ENCODE measurements at regions not wholly inside any gene's neighbourhood (a gene's known extent, or its start where the extent isn't known, plus 50 kb on each side); places are given as distances from the start of the nearest gene placed in this dataset.

- no peak overlapping the region for H3K4me3 ChIP-seq (ENCODE audit: low read depth, low read length)
- no peak for DNase-seq (ENCODE audit: low read depth)
- no peak for TF ChIP-seq CTCF (IDR thresholded peaks at IDR 0.05; ENCODE audit: control insufficient read depth, extremely low read depth, insufficient read depth)
These were observed 286.4 kb downstream of the PRDM5 start for GRCh38 chr4:120636120-120636630.

GRCh38 chr4:120633810-120634209 is 288.7 kb downstream of the PRDM5 start:
- DNase-seq (ENCODE audit: low read depth): no peak
- no peak overlapping the region for H3K4me3 ChIP-seq (ENCODE audit: low read depth, low read length)
- TF ChIP-seq CTCF (IDR thresholded peaks at IDR 0.05; ENCODE audit: control insufficient read depth, extremely low read depth, insufficient read depth): no peak

- no peak for DNase-seq (ENCODE audit: low read depth)
- no peak for TF ChIP-seq CTCF (IDR thresholded peaks at IDR 0.05; ENCODE audit: control insufficient read depth, extremely low read depth, insufficient read depth)
These were observed 292.1 kb downstream of the PRDM5 start for GRCh38 chr4:120630427-120630826.

GRCh38 chr4:120629546-120630108 is 292.9 kb downstream of the PRDM5 start:
- no peak overlapping the region for H3K4me3 ChIP-seq (ENCODE audit: low read depth, low read length)
- no peak for DNase-seq (ENCODE audit: low read depth)
- TF ChIP-seq CTCF (IDR thresholded peaks at IDR 0.05; ENCODE audit: control insufficient read depth, extremely low read depth, insufficient read depth): no peak

More at GRCh38 chr4:120630427-120630826, 292.1 kb downstream of the PRDM5 start:
- no peak overlapping the region for H3K4me3 ChIP-seq (ENCODE audit: low read depth, low read length)

- DNase-seq (ENCODE audit: low read depth): no peak
- no peak for TF ChIP-seq CTCF (IDR thresholded peaks at IDR 0.05; ENCODE audit: control insufficient read depth, extremely low read depth, insufficient read depth)
- H3K4me3 ChIP-seq (ENCODE audit: low read depth, low read length): no peak overlapping the region
These were observed 299.9 kb downstream of the PRDM5 start for GRCh38 chr4:120622601-120623000.

- TF ChIP-seq CTCF (IDR thresholded peaks at IDR 0.05; ENCODE audit: control insufficient read depth, extremely low read depth, insufficient read depth): no peak
- no peak overlapping the region for H3K4me3 ChIP-seq (ENCODE audit: low read depth, low read length)
- no peak for DNase-seq (ENCODE audit: low read depth)
These were observed 305.4 kb downstream of the PRDM5 start for GRCh38 chr4:120617171-120617570.

- no peak for DNase-seq (ENCODE audit: low read depth)
- TF ChIP-seq CTCF (IDR thresholded peaks at IDR 0.05; ENCODE audit: control insufficient read depth, extremely low read depth, insufficient read depth): no peak
- H3K4me3 ChIP-seq (ENCODE audit: low read depth, low read length): no peak overlapping the region
These were observed 306.5 kb downstream of the PRDM5 start for GRCh38 chr4:120616041-120616440.

Data from LNCaP clone FGC (cell line).